A549 (cell line): ENCODE measurements at regions not wholly inside any gene's neighbourhood (a gene's known extent, or its start where the extent isn't known, plus 50 kb on each side); places are given as distances from the start of the nearest gene placed in this dataset.

Source experiments
- ATAC-seq, 2 experiments: fragments of 200-7000 bp in 1 of 2; fragments of >200 bp in 1 of 2; cut with Nextera tagmentation in 1 of 2; cut with Tn5 transposase in 1 of 2; 3 replicates each; pipeline versions ENCODE4 v1.8.0 to v1.9.1; 2018 to 2020; ENCODE audit warnings: mild to moderate bottlenecking in 1 of 2, moderate library complexity in 1 of 2
- CTCF ChIA-PET: fragments of 300-600 bp; sonication (Branson Sonifier 250); formaldehyde crosslinking; extraction: SDS; loops from one replicate; lab custom pipeline; 2021; ENCODE audit warnings: antibody characterized with exemption, inconsistent platforms; lab: Yijun Ruan, JAX
- POLR2A ChIA-PET: fragments of 350-600 bp; formaldehyde crosslinking; extraction: SDS; loops from one replicate; lab custom pipeline; 2021; ENCODE audit warnings: antibody characterized with exemption, inconsistent platforms; lab: Yijun Ruan, JAX
- DNase-seq, 2 experiments: peaks; one replicate each; pipeline versions ENCODE4 v3.0.0 to v3.0.0-alpha.2; 2011 to 2016; ENCODE audit warnings: low read depth in 1 of 2, low spot score in 1 of 2
- FAIRE-seq: peaks from 2 replicates; lab custom pipeline; 2011; peaks lifted over from hg19 to GRCh38; lab: Jason Lieb, UNC
- H3K27ac ChIP-seq, 2 experiments: fragments of >200 bp; sonication (Bioruptor Twin); formaldehyde crosslinking; 3 replicates each; pipeline ENCODE4 v1.5.1; 2016 to 2017
- H3K4me1 ChIP-seq: fragments of >200 bp; sonication (Bioruptor Twin); formaldehyde crosslinking; 3 replicates; pipeline ENCODE4 v1.6.1; 2016
- H3K4me2 ChIP-seq: fragments of >200 bp; sonication (Bioruptor Twin); formaldehyde crosslinking; 3 replicates; pipeline ENCODE4 v1.6.1; 2016
- H3K4me3 ChIP-seq: fragments of >200 bp; sonication (Bioruptor Twin); formaldehyde crosslinking; 3 replicates; pipeline ENCODE4 v1.5.1; 2016
- H3K9me3 ChIP-seq: fragments of >200 bp; sonication (Bioruptor Twin); formaldehyde crosslinking; 3 replicates; pipeline ENCODE4 v1.6.1; 2016
- ATOH8 ChIP-seq: fragments of 250-450 bp; sonication (Bioruptor Pico); IDR thresholded peaks from 2 replicates; pipeline ENCODE4 v1.5.0; 2020; ENCODE audit warnings: low read depth, mild to moderate bottlenecking, moderate library complexity
- BCL3 ChIP-seq: fragments of >200 bp; sonication (Bioruptor Twin); formaldehyde crosslinking; IDR thresholded peaks from 3 replicates; pipeline ENCODE4 v1.6.1; 2016
- BHLHE40 ChIP-seq: IDR thresholded peaks from 2 replicates; pipeline ENCODE4 v1.6.1; 2012; ENCODE audit warnings: low read depth, low read length, inconsistent platforms
- CBX2 ChIP-seq: fragments of 200-600 bp; sonication (generic); IDR thresholded peaks from 2 replicates; pipeline ENCODE4 v1.6.1; 2016; ENCODE audit warnings: low read depth, mild to moderate bottlenecking, borderline replicate concordance
- CHD4 ChIP-seq: fragments of 200-600 bp; sonication (generic); IDR thresholded peaks from 2 replicates; pipeline ENCODE4 v1.6.1; 2016; ENCODE audit warnings: antibody characterized with exemption, mild to moderate bottlenecking, borderline replicate concordance
- E2F6 ChIP-seq: IDR thresholded peaks from 2 replicates; pipeline ENCODE4 v1.6.1; 2012; ENCODE audit warnings: low read depth, borderline replicate concordance
- EHMT2 ChIP-seq: fragments of 200-600 bp; sonication (generic); IDR thresholded peaks from 2 replicates; pipeline ENCODE4 v1.6.1; 2016; ENCODE audit warnings: antibody characterized with exemption, low read depth, mild to moderate bottlenecking, moderate library complexity
- ESRRA ChIP-seq: fragments of 150-350 bp; IDR thresholded peaks from 2 replicates; pipeline ENCODE4 v1.6.1; 2014; ENCODE audit warnings: mild to moderate bottlenecking, low read length, borderline replicate concordance
- FOSB ChIP-seq: fragments of 250-450 bp; sonication (Bioruptor Pico); IDR thresholded peaks from 2 replicates; pipeline ENCODE4 v1.5.0; 2020; ENCODE audit warnings: mild to moderate bottlenecking, moderate library complexity
- GATA3 ChIP-seq: IDR thresholded peaks from 2 replicates; pipeline ENCODE4 v1.6.1; 2012; ENCODE audit warnings: borderline replicate concordance
- HOXA7 ChIP-seq: fragments of 250-450 bp; sonication (Bioruptor Pico); IDR thresholded peaks from 2 replicates; pipeline ENCODE4 v1.5.0; 2020; ENCODE audit warnings: mild to moderate bottlenecking, moderate library complexity
- HOXB13 ChIP-seq: fragments of 250-450 bp; sonication (Bioruptor Pico); IDR thresholded peaks from 2 replicates; pipeline ENCODE4 v1.5.0; 2020; ENCODE audit warnings: low read depth, mild to moderate bottlenecking, moderate library complexity
- HOXB5 ChIP-seq: fragments of 250-450 bp; sonication (Bioruptor Pico); IDR thresholded peaks from 2 replicates; pipeline ENCODE4 v1.5.0; 2020; ENCODE audit warnings: mild to moderate bottlenecking, moderate library complexity
- JUN ChIP-seq, 2 experiments: fragments of >200 bp; sonication (Bioruptor Twin); formaldehyde crosslinking; IDR thresholded peaks; 2 replicates in 1 of 2; 3 replicates in 1 of 2; pipeline ENCODE4 v1.6.1; 2016 to 2017
- JUNB ChIP-seq: fragments of >200 bp; sonication (Bioruptor Twin); formaldehyde crosslinking; IDR thresholded peaks from 2 replicates; pipeline ENCODE4 v1.6.1; 2016
- MAZ ChIP-seq: fragments of 150-350 bp; IDR thresholded peaks from 2 replicates; pipeline ENCODE4 v1.6.1; 2014; ENCODE audit warnings: antibody characterized with exemption, low read depth, low read length, borderline replicate concordance
- PHF8 ChIP-seq: fragments of 200-600 bp; sonication (generic); IDR thresholded peaks from 2 replicates; pipeline ENCODE4 v1.6.1; 2016; ENCODE audit warnings: low read depth, mild to moderate bottlenecking, antibody characterized with exemption, moderate library complexity, borderline replicate concordance
- POLR2A ChIP-seq: IDR thresholded peaks from 2 replicates; pipeline ENCODE4 v1.6.1; 2012; ENCODE audit warnings: mild to moderate bottlenecking, low read length
- RAD21 ChIP-seq, 2 experiments: fragments of >200 bp in 1 of 2; sonication (Bioruptor Twin) in 1 of 2; formaldehyde crosslinking in 1 of 2; IDR thresholded peaks in 1 of 2; conservative IDR thresholded peaks in 1 of 2; 2 replicates in 1 of 2; 3 replicates in 1 of 2; pipeline ENCODE4 v1.6.1; 2012 to 2018; ENCODE audit warnings: inconsistent platforms in 1 of 2
- RCOR1 ChIP-seq: fragments of 150-350 bp; IDR thresholded peaks from 2 replicates; pipeline ENCODE4 v1.6.1; 2014; ENCODE audit warnings: antibody characterized with exemption, low read length, low read depth
- RFX5 ChIP-seq: fragments of 450-650 bp; IDR thresholded peaks from 2 replicates; pipeline ENCODE4 v1.7.1; 2014; ENCODE audit warnings: antibody characterized with exemption, mild to moderate bottlenecking, moderate library complexity
- RNF2 ChIP-seq: fragments of 200-600 bp; sonication (generic); IDR thresholded peaks from 2 replicates; pipeline ENCODE4 v1.6.1; 2016; ENCODE audit warnings: low read depth, mild to moderate bottlenecking, antibody characterized with exemption, moderate library complexity, borderline replicate concordance
- ZC3H11A ChIP-seq: fragments of 450-650 bp; IDR thresholded peaks from 2 replicates; pipeline ENCODE4 v1.6.1; 2014; ENCODE audit warnings: antibody characterized with exemption, mild to moderate bottlenecking
- ZFP36 ChIP-seq: fragments of 450-650 bp; IDR thresholded peaks from 2 replicates; pipeline ENCODE4 v1.6.1; 2014; ENCODE audit warnings: borderline replicate concordance; ENCODE audit not compliant: partially characterized antibody
- ZSCAN20 ChIP-seq: fragments of 250-450 bp; sonication (Bioruptor Pico); IDR thresholded peaks from 2 replicates; pipeline ENCODE4 v1.8.0; 2022; ENCODE audit warnings: mild to moderate bottlenecking, moderate library complexity
- WGBS: methylation state at CpG from one replicate; pipeline ENCODE4 v1.1.6; 2017; ENCODE audit errors: missing lambda C conversion rate; 5-methylcytosine and 5-hydroxymethylcytosine counted together
- TF ChIP-seq, protein P1 (sequence below): IDR thresholded peaks from 2 replicates; pipeline ENCODE4 v1.6.1; 2012
- TF ChIP-seq, protein P2 (sequence below): fragments of 250-450 bp; sonication (Bioruptor Pico); IDR thresholded peaks from 2 replicates; pipeline ENCODE4 v1.5.0; 2021; ENCODE audit warnings: mild to moderate bottlenecking, moderate library complexity, borderline replicate concordance

DNA sequence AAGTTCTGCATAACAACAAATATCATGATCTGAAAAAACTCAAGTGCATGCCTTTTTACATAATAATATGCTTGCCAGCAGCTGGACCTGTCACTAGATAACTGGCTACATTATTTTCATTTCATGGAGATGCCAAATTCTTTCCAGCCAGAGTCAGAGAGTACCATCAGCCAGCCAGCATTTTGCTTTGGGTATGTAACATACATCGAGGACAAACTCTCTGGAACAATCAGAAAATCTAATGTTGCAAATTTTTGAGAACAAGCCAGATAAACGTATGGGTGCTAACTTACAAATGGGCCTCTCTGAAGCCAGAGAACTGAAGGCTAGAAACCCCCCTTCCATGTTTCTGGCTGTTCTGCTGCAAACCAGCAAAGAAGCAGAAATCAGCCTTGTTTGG lies 76.3 kb upstream of the BACE2 start:
- CTCF ChIA-PET, result interaction anchor here (0.7 kb wide), 1 partner anchor 23 kb away, joined by 3 read pairs; no protein-coding TSS in a partner anchor
- H3K9me3 ChIP-seq, result no peaks in the 10 kb centered on the region

DNA sequence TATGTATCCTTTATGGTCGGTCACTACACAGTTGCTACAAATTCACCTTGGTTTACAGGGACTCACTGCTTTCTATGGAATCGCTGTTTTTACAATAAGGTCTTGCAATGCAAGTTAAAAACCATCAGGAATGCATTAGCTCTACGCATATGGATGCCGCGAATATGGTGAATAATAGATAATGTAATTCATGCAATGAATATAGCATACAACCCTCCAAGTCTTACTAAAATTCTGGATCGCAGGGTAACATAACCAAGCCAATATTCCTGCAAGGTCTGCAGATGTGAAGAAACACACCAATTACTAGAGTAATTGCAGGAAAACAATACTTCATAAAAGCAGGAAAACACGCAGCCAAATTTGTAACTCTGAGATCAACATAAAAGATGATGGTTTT lies 75.6 kb upstream of the BACE2 start:
- H3K4me2 ChIP-seq, result no peak overlapping the region
- H3K27ac ChIP-seq, result no peak overlapping the region
- no peaks in the 10 kb centered on the region for H3K9me3 ChIP-seq
- ChIA-PET POLR2A (no interaction called here), CTCF (no interaction called here)
- no peaks in the 10 kb centered on the region for H3K4me1 ChIP-seq
- TF ChIP-seq ZC3H11A, result no peak
- no peak for TF ChIP-seq HOXB5 (CRISPR knock-in tag)
- no peak for TF ChIP-seq E2F6
- no peak for TF ChIP-seq JUN (IDR thresholded peaks at IDR 0.05)
- FAIRE-seq (no peak), ATAC-seq (no peak), DNase-seq (no peak)
- 49% methylated on average over 7 of the region's 7 CpGs for WGBS
- H3K4me3 ChIP-seq, result no peak overlapping the region

More for the DNA sequence above, 76.3 kb upstream of the BACE2 start:
- Histone ChIP-seq H3K4me2 (no peak overlapping the region), H3K4me1 (no peaks in the 10 kb centered on the region)
- POLR2A ChIA-PET, result no interaction called here
- ATAC-seq, result no peak
- no peak for FAIRE-seq
- 8% methylated on average over 2 of the region's 2 CpGs for WGBS
- no peak for TF ChIP-seq ZC3H11A
- TF ChIP-seq HOXA7 (CRISPR knock-in tag), result no peak
- no peak for TF ChIP-seq GATA3
- no peak for TF ChIP-seq BHLHE40
- no peak for TF ChIP-seq ZFP36
- TF ChIP-seq, protein P1, sequence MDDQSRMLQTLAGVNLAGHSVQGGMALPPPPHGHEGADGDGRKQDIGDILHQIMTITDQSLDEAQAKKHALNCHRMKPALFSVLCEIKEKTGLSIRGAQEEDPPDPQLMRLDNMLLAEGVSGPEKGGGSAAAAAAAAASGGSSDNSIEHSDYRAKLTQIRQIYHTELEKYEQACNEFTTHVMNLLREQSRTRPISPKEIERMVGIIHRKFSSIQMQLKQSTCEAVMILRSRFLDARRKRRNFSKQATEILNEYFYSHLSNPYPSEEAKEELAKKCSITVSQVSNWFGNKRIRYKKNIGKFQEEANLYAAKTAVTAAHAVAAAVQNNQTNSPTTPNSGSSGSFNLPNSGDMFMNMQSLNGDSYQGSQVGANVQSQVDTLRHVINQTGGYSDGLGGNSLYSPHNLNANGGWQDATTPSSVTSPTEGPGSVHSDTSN, result no peak
- no peak for TF ChIP-seq RFX5
- no peak for TF ChIP-seq MAZ
- TF ChIP-seq POLR2A, result no peak
- TF ChIP-seq ZSCAN20 (CRISPR knock-in tag), result no peak
- TF ChIP-seq RAD21 (conservative IDR thresholded peaks at IDR 0.05 in 1 of 2, IDR thresholded peaks at IDR 0.05 in 1 of 2), result no peak
- TF ChIP-seq CBX2, result no peak
- TF ChIP-seq RNF2, result no peak
- TF ChIP-seq, all 56 proteins: peak for 0
- DNase-seq, result no peak
- Histone ChIP-seq H3K27ac (no peak overlapping the region), H3K4me3 (no peak overlapping the region)

DNA sequence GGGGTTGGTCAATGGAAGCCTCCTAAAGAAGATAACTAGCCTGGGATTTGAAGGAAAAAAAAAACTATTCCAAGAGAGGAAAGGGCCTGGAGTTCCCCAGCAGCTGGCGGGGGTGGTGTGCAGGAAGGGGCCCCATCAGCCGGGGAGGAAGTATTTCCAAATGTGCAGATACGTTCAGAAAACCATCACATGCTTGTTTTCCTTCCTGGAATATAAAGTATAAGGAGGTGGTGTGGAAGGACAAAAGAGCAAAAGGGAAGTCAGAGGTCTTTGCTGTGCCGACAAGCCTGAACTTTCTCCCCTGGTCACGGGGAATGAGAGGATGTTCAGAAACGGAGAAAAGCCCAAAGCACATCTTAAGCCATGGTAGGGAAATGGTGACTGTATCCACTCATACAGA lies 72.0 kb upstream of the BACE2 start:
- POLR2A ChIA-PET, result no interaction called here
- TF ChIP-seq CBX2, result no peak
- TF ChIP-seq RCOR1, result no peak
- no peak for TF ChIP-seq ESRRA
- TF ChIP-seq FOSB (CRISPR knock-in tag), result no peak
- TF ChIP-seq ATOH8 (CRISPR knock-in tag), result no peak
- no peak for TF ChIP-seq BCL3
- no peak for TF ChIP-seq CHD4
- no peak for TF ChIP-seq PHF8
- TF ChIP-seq, protein P2, sequence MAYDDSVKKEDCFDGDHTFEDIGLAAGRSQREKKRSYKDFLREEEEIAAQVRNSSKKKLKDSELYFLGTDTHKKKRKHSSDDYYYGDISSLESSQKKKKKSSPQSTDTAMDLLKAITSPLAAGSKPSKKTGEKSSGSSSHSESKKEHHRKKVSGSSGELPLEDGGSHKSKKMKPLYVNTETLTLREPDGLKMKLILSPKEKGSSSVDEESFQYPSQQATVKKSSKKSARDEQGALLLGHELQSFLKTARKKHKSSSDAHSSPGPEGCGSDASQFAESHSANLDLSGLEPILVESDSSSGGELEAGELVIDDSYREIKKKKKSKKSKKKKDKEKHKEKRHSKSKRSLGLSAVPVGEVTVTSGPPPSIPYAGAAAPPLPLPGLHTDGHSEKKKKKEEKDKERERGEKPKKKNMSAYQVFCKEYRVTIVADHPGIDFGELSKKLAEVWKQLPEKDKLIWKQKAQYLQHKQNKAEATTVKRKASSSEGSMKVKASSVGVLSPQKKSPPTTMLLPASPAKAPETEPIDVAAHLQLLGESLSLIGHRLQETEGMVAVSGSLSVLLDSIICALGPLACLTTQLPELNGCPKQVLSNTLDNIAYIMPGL (CRISPR knock-in tag), result no peak
- TF ChIP-seq POLR2A, result no peak
- TF ChIP-seq RFX5, result no peak
- TF ChIP-seq EHMT2, result no peak
- no peak for TF ChIP-seq E2F6
- TF ChIP-seq JUNB, result no peak
- TF ChIP-seq HOXB13 (CRISPR knock-in tag), result no peak
- TF ChIP-seq RNF2, result no peak
- H3K9me3 ChIP-seq, result no peaks in the 10 kb centered on the region
- FAIRE-seq, result no peak
- CTCF ChIA-PET, result no interaction called here
- no peak overlapping the region for H3K4me3 ChIP-seq
- ATAC-seq, result no peak
- no peak overlapping the region for H3K27ac ChIP-seq
- 11% methylated on average over 6 of the region's 6 CpGs for WGBS
- DNase-seq, result no peak
- no peak overlapping the region for H3K4me2 ChIP-seq
- no peaks in the 10 kb centered on the region for H3K4me1 ChIP-seq
